B cell (primary cell): ENCODE measurements at regions not wholly inside any gene's neighbourhood (a gene's known extent, or its start where the extent isn't known, plus 50 kb on each side); places are given as distances from the start of the nearest gene placed in this dataset.

Experiments
- EZH2 ChIP-seq: IDR thresholded peaks from 2 replicates; pipeline ENCODE4 v1.6.1; 2012; ENCODE audit warnings: borderline replicate concordance, low read depth, mild to moderate bottlenecking, moderate library complexity, low read length; ENCODE audit not compliant: insufficient read depth, poor library complexity, severe bottlenecking
- TF ChIP-seq, protein P1 (sequence below): fragments of 200-600 bp; IDR thresholded peaks from one replicate; pipeline ENCODE4 v1.8.0; 2022; ENCODE audit warnings: antibody characterized with exemption, mild to moderate bottlenecking

DNA sequence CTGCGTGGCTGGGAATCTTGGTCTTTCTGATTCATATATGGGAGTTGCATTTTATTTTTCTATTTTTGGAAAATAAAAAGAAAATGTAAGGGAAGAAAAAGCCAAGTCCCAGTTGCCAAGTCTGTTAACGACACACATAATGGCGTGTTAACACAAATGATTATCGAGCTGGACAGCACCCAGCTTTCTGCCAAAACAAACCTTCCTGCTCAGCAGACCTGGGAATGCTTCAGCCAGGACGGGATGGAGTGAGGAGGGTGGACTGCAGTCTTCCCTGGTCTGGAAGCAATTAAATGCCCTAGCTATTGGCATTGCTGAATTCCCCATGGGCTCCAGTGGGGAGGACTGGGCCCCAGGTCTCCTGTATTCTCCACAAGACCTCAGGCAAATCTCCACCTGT is 184.2 kb upstream of the USP24 start:
- TF ChIP-seq, protein P1, sequence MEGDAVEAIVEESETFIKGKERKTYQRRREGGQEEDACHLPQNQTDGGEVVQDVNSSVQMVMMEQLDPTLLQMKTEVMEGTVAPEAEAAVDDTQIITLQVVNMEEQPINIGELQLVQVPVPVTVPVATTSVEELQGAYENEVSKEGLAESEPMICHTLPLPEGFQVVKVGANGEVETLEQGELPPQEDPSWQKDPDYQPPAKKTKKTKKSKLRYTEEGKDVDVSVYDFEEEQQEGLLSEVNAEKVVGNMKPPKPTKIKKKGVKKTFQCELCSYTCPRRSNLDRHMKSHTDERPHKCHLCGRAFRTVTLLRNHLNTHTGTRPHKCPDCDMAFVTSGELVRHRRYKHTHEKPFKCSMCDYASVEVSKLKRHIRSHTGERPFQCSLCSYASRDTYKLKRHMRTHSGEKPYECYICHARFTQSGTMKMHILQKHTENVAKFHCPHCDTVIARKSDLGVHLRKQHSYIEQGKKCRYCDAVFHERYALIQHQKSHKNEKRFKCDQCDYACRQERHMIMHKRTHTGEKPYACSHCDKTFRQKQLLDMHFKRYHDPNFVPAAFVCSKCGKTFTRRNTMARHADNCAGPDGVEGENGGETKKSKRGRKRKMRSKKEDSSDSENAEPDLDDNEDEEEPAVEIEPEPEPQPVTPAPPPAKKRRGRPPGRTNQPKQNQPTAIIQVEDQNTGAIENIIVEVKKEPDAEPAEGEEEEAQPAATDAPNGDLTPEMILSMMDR = no peak
- TF ChIP-seq EZH2 = no peak
